ENCODE measurements at regions not wholly inside any gene's neighbourhood (a gene's known extent, or its start where the extent isn't known, plus 50 kb on each side); places are given as distances from the start of the nearest gene placed in this dataset.
A peak's percentile ranks its signal among the peaks of the same experiment; 100 is the strongest.

DNA sequence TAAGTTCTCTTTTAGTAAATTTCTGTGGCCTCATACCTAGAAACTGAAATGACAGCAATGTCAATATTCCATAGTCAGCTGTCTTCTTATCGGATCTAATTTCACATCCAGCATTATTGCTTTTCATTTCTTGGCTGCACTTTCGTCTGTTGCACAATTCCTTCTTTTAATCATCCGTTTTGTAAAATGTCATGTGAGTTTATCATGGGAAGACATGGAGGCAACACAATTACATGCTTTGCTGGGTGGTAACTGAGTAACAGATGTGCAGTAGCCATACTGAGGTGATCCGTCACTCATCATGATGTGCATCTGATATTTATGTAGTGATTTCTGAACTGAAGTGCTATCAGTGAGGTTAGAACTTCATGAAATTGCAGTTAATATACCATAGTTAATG lies 68.3 kb upstream of the SLC7A11 start:
- TF ChIP-seq POLR2A (IDR thresholded peaks at IDR 0.05; ENCODE audit: low read depth, low read length), result no peak
- FAIRE-seq, result no peak

DNA sequence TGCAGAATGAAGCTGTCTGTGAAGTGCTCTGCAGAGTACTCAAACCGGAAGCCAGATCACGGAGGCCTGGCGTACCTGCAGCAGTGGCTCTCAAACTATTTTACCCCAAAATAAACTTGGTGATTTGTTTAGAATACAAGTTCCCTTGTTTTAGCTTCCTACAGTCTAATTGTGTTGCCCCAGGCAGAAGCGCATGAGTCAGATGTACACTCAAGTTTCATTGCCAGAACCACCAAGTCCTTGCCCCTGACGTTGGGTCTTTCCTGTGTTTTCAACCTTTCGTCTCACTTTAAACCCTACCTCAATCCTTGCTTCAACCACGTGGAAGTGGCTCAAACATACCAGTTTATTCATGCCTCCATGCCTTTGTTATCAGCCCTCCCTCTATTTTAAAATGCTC lies 66.2 kb upstream of the SLC7A11 start:
- FAIRE-seq (no peak), DNase-seq (ENCODE audit: insufficient read length, low spot score) (peak; percentile 4)
- TF ChIP-seq POLR2A (IDR thresholded peaks at IDR 0.05; ENCODE audit: low read depth, low read length), result no peak

More for the DNA sequence above, 68.3 kb upstream of the SLC7A11 start:
- DNase-seq (ENCODE audit: insufficient read length, low spot score), result no peak

DNA sequence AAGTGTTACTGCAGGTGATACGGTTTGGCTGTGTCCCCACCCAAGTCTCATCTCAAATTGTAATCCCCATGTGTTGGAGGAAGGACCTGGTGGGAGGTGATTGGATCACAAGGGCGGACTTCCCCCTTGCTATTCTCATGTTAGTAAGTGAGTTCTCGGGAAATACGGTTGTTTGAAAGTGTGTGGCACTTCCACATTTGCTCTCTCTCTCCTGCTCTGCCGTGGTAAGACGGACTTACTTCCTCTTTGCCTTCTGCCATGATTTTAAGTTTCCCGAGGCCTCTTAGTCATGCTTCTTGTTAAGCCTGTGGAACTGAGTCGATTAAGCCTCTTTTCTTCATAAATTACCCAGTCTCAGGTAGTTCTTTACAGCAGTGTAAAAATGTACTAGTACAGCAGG lies 65.2 kb upstream of the SLC7A11 start:
- DNase-seq (ENCODE audit: insufficient read length, low spot score) (no peak), FAIRE-seq (no peak)
- no peak for TF ChIP-seq POLR2A (IDR thresholded peaks at IDR 0.05; ENCODE audit: low read depth, low read length)

DNA sequence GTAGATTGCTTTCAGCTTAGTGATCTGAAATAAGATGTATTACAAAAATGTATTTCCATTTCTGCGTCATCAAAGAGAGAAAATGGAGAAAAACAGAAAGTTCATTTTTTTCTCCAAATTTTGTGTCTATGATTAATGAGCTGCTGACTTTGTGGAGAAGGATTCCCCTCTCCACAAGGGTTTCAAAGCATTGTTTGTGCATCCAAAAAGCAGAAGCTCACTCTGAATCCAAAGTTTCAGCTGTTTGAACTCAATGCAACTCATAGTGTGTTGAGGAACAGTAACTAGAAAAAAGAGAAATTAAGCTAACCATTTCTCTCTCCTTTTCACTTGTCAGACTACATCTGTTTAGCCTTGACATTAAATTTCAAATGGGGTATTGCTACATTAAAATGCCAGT lies 62.9 kb upstream of the SLC7A11 start:
- no peak for TF ChIP-seq POLR2A (IDR thresholded peaks at IDR 0.05; ENCODE audit: low read depth, low read length)
- FAIRE-seq (no peak), DNase-seq (ENCODE audit: insufficient read length, low spot score) (no peak)

DNA sequence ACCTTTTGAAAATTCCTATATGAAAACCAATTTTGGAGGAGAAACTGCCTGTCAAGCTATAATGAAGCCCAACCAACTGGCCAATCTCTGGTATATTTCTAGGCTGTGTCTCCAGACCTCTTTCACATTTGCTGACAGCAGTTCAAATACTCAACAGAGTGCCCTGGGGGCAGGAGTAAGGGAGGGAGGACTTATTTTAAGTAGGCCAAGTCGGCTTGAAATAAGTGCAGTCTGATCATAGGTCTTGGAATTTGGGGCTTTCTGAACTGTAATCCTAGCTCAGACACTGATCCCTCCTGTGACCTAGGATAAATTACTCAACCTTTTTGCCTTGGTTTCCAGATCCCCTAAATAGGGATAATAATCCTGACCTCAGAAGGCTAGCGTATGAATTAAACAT lies 59.4 kb upstream of the SLC7A11 start:
- DNase-seq (ENCODE audit: insufficient read length, low spot score) (no peak), FAIRE-seq (no peak)
- TF ChIP-seq POLR2A (IDR thresholded peaks at IDR 0.05; ENCODE audit: low read depth, low read length), result no peak

DNA sequence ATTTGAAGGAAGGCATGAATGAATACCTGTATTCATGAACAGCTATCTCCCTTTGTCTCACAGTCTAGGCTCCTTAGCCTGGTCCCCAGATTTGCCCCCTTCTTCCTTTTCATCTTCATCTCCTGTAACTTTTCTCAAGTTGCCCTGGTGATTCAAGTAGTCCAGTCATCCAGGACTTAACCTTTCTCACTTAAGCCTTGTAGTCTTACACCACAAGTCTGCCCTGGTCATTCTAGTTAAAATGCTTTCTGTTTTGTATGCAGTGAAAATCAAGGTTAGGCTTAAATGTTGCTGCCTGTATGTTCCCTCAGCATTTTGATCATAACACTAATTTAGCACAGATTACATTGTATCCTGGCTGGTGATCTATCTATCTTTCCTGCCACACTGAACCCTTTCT lies 58.5 kb upstream of the SLC7A11 start:
- no peak for DNase-seq (ENCODE audit: insufficient read length, low spot score)
- FAIRE-seq, result no peak
- TF ChIP-seq POLR2A (IDR thresholded peaks at IDR 0.05; ENCODE audit: low read depth, low read length), result no peak

DNA sequence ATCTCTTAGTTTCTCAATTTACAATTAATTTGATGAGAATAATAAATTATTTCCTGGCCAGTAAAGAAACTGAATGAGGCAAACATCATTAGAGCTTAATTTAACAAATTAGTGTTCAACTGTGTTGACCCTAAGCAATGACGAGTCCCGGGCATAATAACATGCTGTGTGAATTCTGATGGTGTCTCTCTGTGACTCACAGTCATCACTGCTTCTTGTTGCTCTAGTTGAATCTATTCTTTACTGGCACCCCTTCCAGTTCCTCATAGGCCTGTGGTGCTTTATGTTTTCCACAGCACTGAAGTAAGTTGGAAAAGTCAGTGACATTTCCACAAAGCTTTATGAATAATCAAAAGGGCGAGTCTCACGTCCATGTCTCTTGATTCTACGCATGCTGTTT lies 57.7 kb upstream of the SLC7A11 start:
- FAIRE-seq (no peak), DNase-seq (ENCODE audit: insufficient read length, low spot score) (no peak)
- no peak for TF ChIP-seq POLR2A (IDR thresholded peaks at IDR 0.05; ENCODE audit: low read depth, low read length)

DNA sequence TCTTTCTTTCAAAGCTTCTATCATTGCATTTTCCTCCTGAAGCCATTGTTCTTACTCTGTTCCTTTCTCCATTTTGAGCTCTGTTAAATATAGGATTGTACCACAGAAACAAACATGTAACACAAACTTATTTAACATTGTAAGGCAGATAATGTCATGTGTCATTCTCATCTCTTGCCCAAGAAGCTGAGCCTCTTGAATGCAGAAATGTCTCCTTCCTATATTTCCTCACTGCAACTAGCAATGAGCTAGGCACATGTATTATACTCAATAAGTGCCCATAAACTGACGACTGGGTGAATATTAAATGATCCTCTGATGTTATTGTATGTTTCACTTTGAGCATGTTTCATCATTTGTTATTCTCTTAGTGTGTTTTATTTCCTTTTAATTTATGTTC lies 56.7 kb upstream of the SLC7A11 start:
- no peak for DNase-seq (ENCODE audit: insufficient read length, low spot score)
- FAIRE-seq, result no peak
- no peak for TF ChIP-seq POLR2A (IDR thresholded peaks at IDR 0.05; ENCODE audit: low read depth, low read length)

DNA sequence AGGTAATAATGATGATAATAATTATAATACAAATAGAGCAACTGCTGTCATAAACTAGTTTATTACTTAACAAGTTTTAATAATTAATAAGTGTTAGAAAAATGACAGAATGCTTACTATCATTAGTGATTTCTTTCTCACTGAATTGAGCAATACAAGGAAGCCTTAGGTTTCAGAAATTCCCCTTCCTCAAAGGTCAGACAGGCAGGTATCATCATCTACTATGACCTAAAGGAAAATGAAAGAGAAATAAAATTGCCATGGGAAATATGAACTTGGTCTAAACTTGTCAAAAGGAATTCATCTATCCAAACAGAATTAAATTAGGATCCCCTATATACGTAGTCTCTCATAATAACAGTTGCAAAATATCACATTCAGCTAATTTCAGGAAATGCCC lies 56.3 kb upstream of the SLC7A11 start:
- no peak for FAIRE-seq

DNA sequence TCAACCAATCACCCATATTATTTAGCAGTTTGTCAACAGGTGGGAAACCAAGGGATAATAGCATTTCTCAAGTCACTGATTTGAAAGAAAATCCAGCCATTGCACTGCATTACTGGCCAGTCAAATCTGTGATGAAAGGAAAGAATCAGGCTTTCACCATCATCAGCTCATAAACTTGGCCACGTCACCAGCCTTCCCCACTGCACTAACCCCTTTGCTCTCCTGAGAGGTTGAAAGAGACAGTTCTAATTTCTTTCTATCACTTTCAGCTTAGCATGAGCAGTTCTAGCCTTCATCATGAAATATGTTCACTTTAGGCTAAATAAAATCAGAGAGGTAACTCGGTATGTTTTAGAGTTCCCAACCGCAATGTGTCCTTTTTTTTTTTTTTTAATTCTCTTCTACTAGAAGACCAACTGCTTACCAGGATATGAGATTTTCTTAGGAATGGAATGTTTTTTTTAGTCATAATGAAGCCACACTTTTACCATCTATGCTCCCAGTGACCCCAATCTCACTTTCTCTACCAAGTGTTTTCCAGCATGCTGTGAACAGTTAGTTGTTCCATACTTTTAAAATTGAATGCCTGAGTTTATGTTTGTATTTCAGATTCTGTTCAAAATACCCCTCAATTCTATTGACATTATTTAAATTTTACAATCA lies 55.7 kb upstream of the SLC7A11 start:
- TF ChIP-seq POLR2A (IDR thresholded peaks at IDR 0.05; ENCODE audit: low read depth, low read length), result no peak
- FAIRE-seq (no peak), DNase-seq (ENCODE audit: insufficient read length, low spot score) (no peak)

More for the DNA sequence above, 56.3 kb upstream of the SLC7A11 start:
- DNase-seq (ENCODE audit: insufficient read length, low spot score), result no peak
- TF ChIP-seq POLR2A (IDR thresholded peaks at IDR 0.05; ENCODE audit: low read depth, low read length), result no peak

DNA sequence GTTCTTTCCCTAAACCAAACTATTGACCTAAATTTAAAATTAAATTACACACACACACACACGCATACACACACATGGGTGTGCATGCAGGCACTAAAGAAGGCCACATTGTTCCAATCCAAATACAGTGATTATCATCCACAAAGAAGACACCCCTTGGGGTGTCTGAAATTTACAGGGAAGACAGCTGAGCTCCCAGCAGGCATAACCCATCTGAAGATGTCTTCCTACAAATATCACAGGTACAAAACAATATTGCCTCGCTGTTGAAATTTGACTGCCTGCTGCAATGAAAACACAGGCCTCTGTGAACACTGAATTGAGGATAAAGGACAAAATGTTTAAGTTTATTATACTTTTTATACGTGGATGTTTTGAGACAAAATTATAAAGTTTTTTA lies 50.2 kb upstream of the SLC7A11 start:
- no peak for TF ChIP-seq POLR2A (IDR thresholded peaks at IDR 0.05; ENCODE audit: low read depth, low read length)
- FAIRE-seq (no peak), DNase-seq (ENCODE audit: insufficient read length, low spot score) (no peak)

All from H54 (cell line).